ENCODE measurements at regions not wholly inside any gene's neighbourhood (a gene's known extent, or its start where the extent isn't known, plus 50 kb on each side); places are given as distances from the start of the nearest gene placed in this dataset.

DNA sequence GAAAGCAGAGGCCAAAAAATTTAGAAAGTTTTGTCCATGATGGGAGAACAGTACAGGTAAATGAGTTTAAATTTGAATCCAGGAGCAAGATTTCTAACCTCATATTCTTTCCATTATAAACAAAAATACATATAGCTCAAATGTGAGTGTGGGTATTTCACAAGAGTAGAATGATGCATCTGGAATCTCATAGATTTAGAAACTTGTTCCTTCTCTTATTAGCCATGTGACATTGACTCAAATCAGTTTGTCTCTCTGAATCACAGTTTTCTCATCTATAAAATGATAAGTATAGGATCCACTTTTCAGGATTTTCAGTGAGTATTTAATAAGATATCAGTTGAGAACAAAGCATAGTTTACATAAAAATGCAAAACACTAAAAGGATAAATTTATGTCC, 436.3 kb upstream of the PAPPA start:
- H3K4me3 ChIP-seq (ENCODE audit: extremely low read depth, insufficient read depth, low read length, poor library complexity, severe bottlenecking), result no peak overlapping the region
- H3K4me1 ChIP-seq (ENCODE audit: control insufficient read depth, insufficient read depth, low read length, poor library complexity, severe bottlenecking), result no peaks in the 10 kb centered on the region
- no peaks in the 10 kb centered on the region for H3K9me3 ChIP-seq (ENCODE audit: control insufficient read depth, low read length)
- H3K27ac ChIP-seq (ENCODE audit: low read depth, low read length, severe bottlenecking), result no peak overlapping the region
- H3K36me3 ChIP-seq (ENCODE audit: control insufficient read depth, insufficient read depth, low read length), result no peaks in the 10 kb centered on the region

DNA sequence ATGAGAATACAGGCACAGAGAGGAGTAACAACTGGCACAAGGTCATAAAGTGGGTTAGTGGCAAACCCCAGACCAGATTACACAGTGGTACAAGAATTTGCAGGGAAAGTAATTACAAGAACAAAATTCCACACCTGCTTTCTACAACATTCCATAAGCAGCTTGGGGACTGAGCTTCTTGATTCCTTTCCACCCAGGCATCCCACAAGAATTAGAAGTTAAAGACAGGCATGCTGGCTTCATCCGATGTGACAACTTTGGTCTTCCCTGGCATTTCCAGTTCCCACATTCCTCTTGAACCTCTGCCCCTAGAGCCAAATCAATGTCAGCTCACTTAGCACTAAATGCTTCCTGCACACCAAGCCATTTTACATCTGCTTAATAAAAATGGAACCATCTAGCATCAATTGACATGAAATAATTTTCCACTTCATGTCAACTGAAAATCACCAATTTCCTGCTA, 435.8 kb upstream of the PAPPA start:
- H3K9me3 ChIP-seq (ENCODE audit: control insufficient read depth, low read length), result no peaks in the 10 kb centered on the region
- no peak overlapping the region for H3K4me3 ChIP-seq (ENCODE audit: extremely low read depth, insufficient read depth, low read length, poor library complexity, severe bottlenecking)
- no peaks in the 10 kb centered on the region for H3K4me1 ChIP-seq (ENCODE audit: control insufficient read depth, insufficient read depth, low read length, poor library complexity, severe bottlenecking)
- WGBS, 2 experiments (ENCODE audit: insufficient coverage in 2 of 2), result 57 to 85% methylated on average over 1 of the region's 1 CpG
- H3K27ac ChIP-seq (ENCODE audit: low read depth, low read length, severe bottlenecking), result no peak overlapping the region
- H3K36me3 ChIP-seq (ENCODE audit: control insufficient read depth, insufficient read depth, low read length), result no peaks in the 10 kb centered on the region

DNA sequence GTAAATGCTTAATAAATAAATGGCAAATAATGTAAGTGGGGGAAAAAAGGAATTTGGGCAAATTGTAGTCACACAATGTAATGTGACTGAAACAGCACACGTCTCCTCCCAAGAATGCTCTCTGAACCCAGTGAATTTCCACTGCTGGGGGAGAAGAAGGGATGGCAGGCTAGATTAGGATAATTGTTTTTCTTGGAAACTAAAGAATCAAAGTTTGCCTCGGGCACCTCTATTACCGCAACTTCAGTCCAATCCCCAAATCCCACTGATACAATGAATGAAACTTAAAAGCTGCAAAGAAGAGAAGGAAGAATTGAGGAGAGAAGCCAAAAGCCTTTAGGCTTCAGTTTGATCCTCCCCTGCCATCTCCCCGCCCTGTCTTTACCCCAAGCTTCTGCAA, 423.2 kb upstream of the PAPPA start:
- no peak overlapping the region for H3K27ac ChIP-seq (ENCODE audit: low read depth, low read length, severe bottlenecking)
- H3K36me3 ChIP-seq (ENCODE audit: control insufficient read depth, insufficient read depth, low read length), result no peaks in the 10 kb centered on the region
- peaks cover 18% of the 10 kb centered on the region for H3K4me1 ChIP-seq (ENCODE audit: control insufficient read depth, insufficient read depth, low read length, poor library complexity, severe bottlenecking)
- peaks cover 8% of the 10 kb centered on the region for H3K9me3 ChIP-seq (ENCODE audit: control insufficient read depth, low read length)
- H3K4me3 ChIP-seq (ENCODE audit: extremely low read depth, insufficient read depth, low read length, poor library complexity, severe bottlenecking), result no peak overlapping the region
- 90% methylated on average over 2 of the region's 4 CpGs; no CpG with 5 or more reads in 1 of the 2 experiments for WGBS, 2 experiments (ENCODE audit: insufficient coverage in 2 of 2)

DNA sequence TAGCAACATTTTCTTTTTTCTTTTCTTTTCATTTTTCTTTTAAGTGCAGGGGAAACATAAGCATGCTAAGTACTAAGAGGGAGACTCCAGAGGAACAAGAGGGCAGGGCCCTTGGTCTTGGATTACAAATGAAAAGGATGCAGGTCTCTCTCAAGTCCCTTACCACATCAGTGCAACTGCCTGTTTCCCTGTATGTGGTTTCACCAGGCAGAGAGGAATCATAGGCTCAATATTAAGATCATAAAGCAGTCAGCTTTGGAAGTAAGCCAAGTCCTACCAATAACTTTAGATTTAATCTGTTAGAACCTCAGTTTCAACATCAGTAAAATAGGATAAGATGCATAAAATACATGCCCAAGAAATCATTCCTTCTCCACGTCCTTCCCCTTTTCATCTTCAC, 422.7 kb upstream of the PAPPA start:
- H3K9me3 ChIP-seq (ENCODE audit: control insufficient read depth, low read length), result peaks cover 8% of the 10 kb centered on the region
- peaks cover 18% of the 10 kb centered on the region for H3K4me1 ChIP-seq (ENCODE audit: control insufficient read depth, insufficient read depth, low read length, poor library complexity, severe bottlenecking)
- WGBS, 2 experiments (ENCODE audit: insufficient coverage in 2 of 2), result 100% methylated on average over 1 of the region's 1 CpG
- H3K36me3 ChIP-seq (ENCODE audit: control insufficient read depth, insufficient read depth, low read length), result no peaks in the 10 kb centered on the region
- no peak overlapping the region for H3K4me3 ChIP-seq (ENCODE audit: extremely low read depth, insufficient read depth, low read length, poor library complexity, severe bottlenecking)
- no peak overlapping the region for H3K27ac ChIP-seq (ENCODE audit: low read depth, low read length, severe bottlenecking)

GRCh38 chr9:115733318-115734110, 420.1 kb upstream of the PAPPA start:
- Histone ChIP-seq H3K9me3 (ENCODE audit: control insufficient read depth, low read length) (peaks cover 5% of the 10 kb centered on the region), H3K4me1 (ENCODE audit: control insufficient read depth, insufficient read depth, low read length, poor library complexity, severe bottlenecking) (peaks cover 18% of the 10 kb centered on the region), H3K36me3 (ENCODE audit: control insufficient read depth, insufficient read depth, low read length) (no peaks in the 10 kb centered on the region), H3K4me3 (ENCODE audit: extremely low read depth, insufficient read depth, low read length, poor library complexity, severe bottlenecking) (no peak overlapping the region), H3K27ac (ENCODE audit: low read depth, low read length, severe bottlenecking) (peak overlapping the region; percentile 71)
- WGBS, 2 experiments (ENCODE audit: insufficient coverage in 2 of 2), result no CpG with 5 or more reads among the region's 4 CpGs

GRCh38 chr9:115739096-115739875, 414.3 kb upstream of the PAPPA start:
- H3K27ac ChIP-seq (ENCODE audit: low read depth, low read length, severe bottlenecking), result no peak overlapping the region
- H3K4me3 ChIP-seq (ENCODE audit: extremely low read depth, insufficient read depth, low read length, poor library complexity, severe bottlenecking), result no peak overlapping the region
- WGBS, 2 experiments (ENCODE audit: insufficient coverage in 2 of 2), result 100% methylated on average over 1 to 4 of the region's 7 CpGs
- no peaks in the 10 kb centered on the region for H3K36me3 ChIP-seq (ENCODE audit: control insufficient read depth, insufficient read depth, low read length)
- peaks cover under 1% of the 10 kb centered on the region for H3K4me1 ChIP-seq (ENCODE audit: control insufficient read depth, insufficient read depth, low read length, poor library complexity, severe bottlenecking)
- H3K9me3 ChIP-seq (ENCODE audit: control insufficient read depth, low read length), result no peaks in the 10 kb centered on the region

GRCh38 chr9:115740986-115741385, 412.6 kb upstream of the PAPPA start:
- no peaks in the 10 kb centered on the region for H3K4me1 ChIP-seq (ENCODE audit: control insufficient read depth, insufficient read depth, low read length, poor library complexity, severe bottlenecking)
- no peak overlapping the region for H3K4me3 ChIP-seq (ENCODE audit: extremely low read depth, insufficient read depth, low read length, poor library complexity, severe bottlenecking)
- H3K27ac ChIP-seq (ENCODE audit: low read depth, low read length, severe bottlenecking), result no peak overlapping the region
- no peaks in the 10 kb centered on the region for H3K36me3 ChIP-seq (ENCODE audit: control insufficient read depth, insufficient read depth, low read length)
- no peaks in the 10 kb centered on the region for H3K9me3 ChIP-seq (ENCODE audit: control insufficient read depth, low read length)
- WGBS, 2 experiments (ENCODE audit: insufficient coverage in 2 of 2), result no CpG with 5 or more reads among the region's 1 CpG

- H3K9me3 ChIP-seq (ENCODE audit: control insufficient read depth, low read length), result no peaks in the 10 kb centered on the region
- 91% methylated on average over 22 of the region's 25 CpGs for WGBS, 2 experiments (ENCODE audit: insufficient coverage in 2 of 2)
- no peak overlapping the region for H3K4me3 ChIP-seq (ENCODE audit: extremely low read depth, insufficient read depth, low read length, poor library complexity, severe bottlenecking)
- H3K36me3 ChIP-seq (ENCODE audit: control insufficient read depth, insufficient read depth, low read length), result no peaks in the 10 kb centered on the region
- H3K4me1 ChIP-seq (ENCODE audit: control insufficient read depth, insufficient read depth, low read length, poor library complexity, severe bottlenecking), result no peaks in the 10 kb centered on the region
- no peak overlapping the region for H3K27ac ChIP-seq (ENCODE audit: low read depth, low read length, severe bottlenecking)
These were observed 409.6 kb upstream of the PAPPA start for GRCh38 chr9:115743709-115744605.

DNA sequence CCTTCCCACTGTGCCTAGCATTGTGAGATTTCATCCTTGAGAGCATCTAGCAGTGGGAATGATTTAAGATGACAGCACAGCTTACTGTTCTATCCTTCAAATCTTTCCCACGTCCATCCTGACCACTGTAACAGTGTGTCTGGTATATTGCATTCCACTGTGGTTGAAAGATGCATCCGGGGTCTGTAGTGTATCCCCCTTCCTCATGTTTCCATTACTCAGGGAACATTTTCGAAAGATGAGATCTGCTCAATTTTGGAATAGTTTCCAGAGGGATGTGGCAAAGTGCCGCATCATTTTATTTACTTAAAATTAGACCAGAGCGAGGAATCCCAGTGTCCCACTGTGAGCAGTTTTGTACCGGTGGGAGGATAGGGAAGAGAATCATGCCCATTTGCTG, 407.1 kb upstream of the PAPPA start:
- no peak overlapping the region for H3K4me3 ChIP-seq (ENCODE audit: extremely low read depth, insufficient read depth, low read length, poor library complexity, severe bottlenecking)
- no peak overlapping the region for H3K27ac ChIP-seq (ENCODE audit: low read depth, low read length, severe bottlenecking)
- H3K9me3 ChIP-seq (ENCODE audit: control insufficient read depth, low read length), result no peaks in the 10 kb centered on the region
- no peaks in the 10 kb centered on the region for H3K4me1 ChIP-seq (ENCODE audit: control insufficient read depth, insufficient read depth, low read length, poor library complexity, severe bottlenecking)
- no peaks in the 10 kb centered on the region for H3K36me3 ChIP-seq (ENCODE audit: control insufficient read depth, insufficient read depth, low read length)
- 100% methylated on average over 1 of the region's 6 CpGs; no CpG with 5 or more reads in 1 of the 2 experiments for WGBS, 2 experiments (ENCODE audit: insufficient coverage in 2 of 2)

GRCh38 chr9:115747731-115748130, 405.9 kb upstream of the PAPPA start:
- Histone ChIP-seq H3K27ac (ENCODE audit: low read depth, low read length, severe bottlenecking) (no peak overlapping the region), H3K4me3 (ENCODE audit: extremely low read depth, insufficient read depth, low read length, poor library complexity, severe bottlenecking) (no peak overlapping the region), H3K36me3 (ENCODE audit: control insufficient read depth, insufficient read depth, low read length) (no peaks in the 10 kb centered on the region), H3K9me3 (ENCODE audit: control insufficient read depth, low read length) (no peaks in the 10 kb centered on the region), H3K4me1 (ENCODE audit: control insufficient read depth, insufficient read depth, low read length, poor library complexity, severe bottlenecking) (no peaks in the 10 kb centered on the region)
- no CpG with 5 or more reads among the region's 1 CpG for WGBS, 2 experiments (ENCODE audit: insufficient coverage in 2 of 2)

Measured in mesodermal cell (in vitro differentiated cells).